Neuronal stem cell (in vitro differentiated cells): ENCODE measurements at regions not wholly inside any gene's neighbourhood (a gene's known extent, or its start where the extent isn't known, plus 50 kb on each side); places are given as distances from the start of the nearest gene placed in this dataset.
A peak's percentile ranks its signal among the peaks of the same experiment; 100 is the strongest.

Experiments used
- DNase-seq: peaks from one replicate; pipeline ENCODE4 v3.0.0-alpha.2; 2013; ENCODE audit warnings: low spot score
- H2AFZ ChIP-seq: one replicate; pipeline ENCODE4 v1.6.1; 2013; ENCODE audit warnings: mild to moderate bottlenecking, low read length, inconsistent platforms
- H2AK5ac ChIP-seq: 2 replicates; pipeline ENCODE4 v1.6.1; 2013; ENCODE audit warnings: low read depth, mild to moderate bottlenecking, inconsistent platforms, low read length, moderate library complexity, mixed read lengths
- H2BK120ac ChIP-seq: 2 replicates; pipeline ENCODE4 v1.6.1; 2013; ENCODE audit warnings: low read depth, mild to moderate bottlenecking, inconsistent platforms, low read length, moderate library complexity, mixed read lengths
- H2BK12ac ChIP-seq: one replicate; pipeline ENCODE4 v1.6.1; 2013; ENCODE audit warnings: low read length, inconsistent platforms
- H2BK15ac ChIP-seq: 2 replicates; pipeline ENCODE4 v1.6.1; 2013; ENCODE audit warnings: mild to moderate bottlenecking, low read length, inconsistent platforms, mixed read lengths
- H2BK5ac ChIP-seq: one replicate; pipeline ENCODE4 v1.6.1; 2013; ENCODE audit warnings: inconsistent platforms, mild to moderate bottlenecking, low read length, moderate library complexity
- H3K14ac ChIP-seq: one replicate; pipeline ENCODE4 v1.6.1; 2013; ENCODE audit warnings: low read length, inconsistent platforms
- H3K18ac ChIP-seq: 2 replicates; pipeline ENCODE4 v1.6.1; 2013; ENCODE audit warnings: low read length, inconsistent platforms
- H3K23ac ChIP-seq: 2 replicates; pipeline ENCODE4 v1.6.1; 2013; ENCODE audit warnings: low read depth, mild to moderate bottlenecking, mixed read lengths, low read length, inconsistent platforms; ENCODE audit not compliant: poor library complexity
- H3K27ac ChIP-seq: replicated peaks from 3 replicates; pipeline ENCODE4 v1.5.1; 2013; ENCODE audit warnings: low read length, inconsistent platforms
- H3K27me3 ChIP-seq, 3 experiments: 2 replicates each; pipeline ENCODE4 v1.6.1; 2013; ENCODE audit warnings: low read length in 3 of 3, mild to moderate bottlenecking in 2 of 3, inconsistent platforms in 1 of 3, low read depth in 1 of 3, mixed read lengths in 1 of 3, moderate library complexity in 1 of 3; ENCODE audit not compliant: control insufficient read depth in 3 of 3, insufficient read depth in 3 of 3
- H3K36me3 ChIP-seq, 2 donors: replicated peaks in 1 of 2; 2 replicates each; pipeline ENCODE4 v1.6.1; 2013; ENCODE audit warnings: low read length in 2 of 2; ENCODE audit not compliant: control insufficient read depth in 2 of 2, insufficient read depth in 2 of 2
- H3K4ac ChIP-seq: 2 replicates; pipeline ENCODE4 v1.6.1; 2013; ENCODE audit warnings: inconsistent platforms, mild to moderate bottlenecking, low read length, moderate library complexity
- H3K4me1 ChIP-seq, 2 donors: 1 replicate in 1 of 2; 2 replicates in 1 of 2; pipeline ENCODE4 v1.6.1; 2013; ENCODE audit warnings: low read length in 2 of 2, low read depth in 1 of 2; ENCODE audit not compliant: control insufficient read depth in 2 of 2, insufficient read depth in 1 of 2
- H3K4me2 ChIP-seq: one replicate; pipeline ENCODE4 v1.6.1; 2013; ENCODE audit warnings: mild to moderate bottlenecking, low read length, inconsistent platforms; ENCODE audit not compliant: insufficient read depth, poor library complexity, severe bottlenecking
- H3K4me3 ChIP-seq, 2 donors: 2 replicates each; pipeline ENCODE4 v1.5.1; 2013; ENCODE audit warnings: low read length in 2 of 2, mild to moderate bottlenecking in 2 of 2, inconsistent platforms in 1 of 2, moderate library complexity in 1 of 2
- H3K79me1 ChIP-seq: one replicate; pipeline ENCODE4 v1.6.1; 2013; ENCODE audit warnings: low read depth, mild to moderate bottlenecking, inconsistent platforms, low read length, moderate library complexity
- H3K9ac ChIP-seq: one replicate; pipeline ENCODE4 v1.6.1; 2013; ENCODE audit warnings: mild to moderate bottlenecking, low read depth, low read length, inconsistent platforms; ENCODE audit not compliant: poor library complexity
- H3K9me3 ChIP-seq, 2 donors: replicated peaks in 1 of 2; 2 replicates each; pipeline versions ENCODE3 to v1.6.1; 2013; ENCODE audit warnings: low read length in 2 of 2, mild to moderate bottlenecking in 2 of 2, inconsistent platforms in 1 of 2, low read depth in 1 of 2, mixed read lengths in 1 of 2, moderate library complexity in 1 of 2; ENCODE audit not compliant: control insufficient read depth in 2 of 2, insufficient read depth in 1 of 2
- H4K8ac ChIP-seq: one replicate; pipeline ENCODE4 v1.6.1; 2013; ENCODE audit warnings: low read depth, mild to moderate bottlenecking, inconsistent platforms, low read length, moderate library complexity
- H4K91ac ChIP-seq: one replicate; pipeline ENCODE4 v1.6.1; 2013; ENCODE audit warnings: low read length, low read depth, mild to moderate bottlenecking, inconsistent platforms; ENCODE audit not compliant: poor library complexity
- WGBS, 2 donors: extraction: QIAGEN DNeasy Blood & Tissue Kit; methylation state at CpG; one replicate each; pipeline ENCODE4 v1.1.7; 2013; ENCODE audit warnings: missing lambda C conversion rate in 2 of 2, mixed read lengths in 1 of 2; ENCODE audit not compliant: insufficient read length in 2 of 2, insufficient replicate concordance in 1 of 2; ENCODE audit errors: extremely low coverage in 2 of 2; 5-methylcytosine and 5-hydroxymethylcytosine counted together

GRCh38 chr6:112574190-112574589 is 227.1 kb downstream of the RFPL4B start:
- Histone ChIP-seq H3K4me3 (no peak overlapping the region), H3K23ac (no peak overlapping the region), H3K27ac (no peak overlapping the region), H3K14ac (no peak overlapping the region), H2BK5ac (no peak overlapping the region), H3K79me1 (no peaks in the 10 kb centered on the region), H3K4ac (no peak overlapping the region), H2BK120ac (no peak overlapping the region), H2BK12ac (no peak overlapping the region), H3K27me3 (no peaks in the 10 kb centered on the region), H3K9me3 (peaks cover 0 to 4% of the 10 kb centered on the region in 2 donors), H2AFZ (peak overlapping the region; percentile 71), H3K4me2 (no peak overlapping the region), H3K36me3 (no peaks in the 10 kb centered on the region), H2BK15ac (no peak overlapping the region), H2AK5ac (no peak overlapping the region), H3K18ac (no peak overlapping the region), H4K8ac (no peak overlapping the region), H3K9ac (no peak overlapping the region), H3K4me1 (peaks cover 0 to 3% of the 10 kb centered on the region in 2 donors), H4K91ac (no peak overlapping the region)
- DNase-seq: no peak
- no CpG with 5 or more reads among the region's 3 CpGs for WGBS, 2 donors

- WGBS, 2 donors: no CpG with 5 or more reads among the region's 3 CpGs
- Histone ChIP-seq H3K14ac (no peak overlapping the region), H2AFZ (no peak overlapping the region), H3K23ac (no peak overlapping the region), H3K36me3 (no peaks in the 10 kb centered on the region), H2BK5ac (no peak overlapping the region), H2BK12ac (no peak overlapping the region), H3K9me3 (peaks cover 0 to 4% of the 10 kb centered on the region in 2 donors), H2BK15ac (no peak overlapping the region), H3K4me1 (peaks cover 0 to 3% of the 10 kb centered on the region in 2 donors), H3K27me3 (no peaks in the 10 kb centered on the region), H3K4me2 (no peak overlapping the region), H3K4ac (no peak overlapping the region), H3K18ac (peak overlapping the region; percentile 28), H2AK5ac (no peak overlapping the region), H4K8ac (no peak overlapping the region), H4K91ac (no peak overlapping the region), H3K27ac (no peak overlapping the region), H2BK120ac (no peak overlapping the region), H3K4me3 (no peak overlapping the region), H3K9ac (no peak overlapping the region), H3K79me1 (no peaks in the 10 kb centered on the region)
- DNase-seq: no peak
Measured at GRCh38 chr6:112575309-112575834, 228.2 kb downstream of the RFPL4B start.

GRCh38 chr6:112576423-112576822 is 229.3 kb downstream of the RFPL4B start:
- H3K4me3 ChIP-seq: no peak overlapping the region
- H3K14ac ChIP-seq: no peak overlapping the region
- no peaks in the 10 kb centered on the region for H3K79me1 ChIP-seq
- no peak overlapping the region for H2BK12ac ChIP-seq
- no peak overlapping the region for H3K4me2 ChIP-seq
- no peak overlapping the region for H4K8ac ChIP-seq
- H3K27ac ChIP-seq: no peak overlapping the region
- DNase-seq: no peak
- no peak overlapping the region for H3K9ac ChIP-seq
- H3K23ac ChIP-seq: no peak overlapping the region
- H3K18ac ChIP-seq: no peak overlapping the region
- H2BK5ac ChIP-seq: no peak overlapping the region
- H3K27me3 ChIP-seq: no peaks in the 10 kb centered on the region
- no peak overlapping the region for H2AK5ac ChIP-seq
- no peak overlapping the region for H2BK15ac ChIP-seq
- H2BK120ac ChIP-seq: no peak overlapping the region
- H3K4me1 ChIP-seq: peaks cover 0 to 3% of the 10 kb centered on the region in 2 donors
- H3K36me3 ChIP-seq: no peaks in the 10 kb centered on the region
- H4K91ac ChIP-seq: no peak overlapping the region
- peaks cover 0 to 4% of the 10 kb centered on the region in 2 donors for H3K9me3 ChIP-seq
- no peak overlapping the region for H3K4ac ChIP-seq
- H2AFZ ChIP-seq: peak overlapping the region; percentile 37

- H3K4me3 ChIP-seq: no peak overlapping the region
- no peak overlapping the region for H2AFZ ChIP-seq
- WGBS, 2 donors: no CpG with 5 or more reads among the region's 1 CpG
- no peak overlapping the region for H2BK120ac ChIP-seq
- no peak overlapping the region for H3K4ac ChIP-seq
- no peak for DNase-seq
- no peak overlapping the region for H2AK5ac ChIP-seq
- no peak overlapping the region for H3K23ac ChIP-seq
- H2BK15ac ChIP-seq: no peak overlapping the region
- H4K8ac ChIP-seq: no peak overlapping the region
- no peak overlapping the region for H3K18ac ChIP-seq
- H2BK12ac ChIP-seq: no peak overlapping the region
- H3K36me3 ChIP-seq: no peaks in the 10 kb centered on the region
- H2BK5ac ChIP-seq: no peak overlapping the region
- H3K27ac ChIP-seq: no peak overlapping the region
- no peak overlapping the region for H3K4me2 ChIP-seq
- H4K91ac ChIP-seq: no peak overlapping the region
- no peaks in the 10 kb centered on the region for H3K27me3 ChIP-seq
- H3K9me3 ChIP-seq: peaks cover 0 to 4% of the 10 kb centered on the region in 2 donors
- H3K79me1 ChIP-seq: no peaks in the 10 kb centered on the region
- no peak overlapping the region for H3K9ac ChIP-seq
- no peaks in the 10 kb centered on the region for H3K4me1 ChIP-seq
- no peak overlapping the region for H3K14ac ChIP-seq
Measured at GRCh38 chr6:112579601-112580000, 232.5 kb downstream of the RFPL4B start.
